PC-9 (cell line): ENCODE measurements at regions not wholly inside any gene's neighbourhood (a gene's known extent, or its start where the extent isn't known, plus 50 kb on each side); places are given as distances from the start of the nearest gene placed in this dataset.

ENCODE experiments used
- BruUV-seq: library from RNA; stranded (reverse); fragments of 400-500 nt; replicated peaks from 2 replicates; lab custom pipeline; 2021; lab: Mats Ljungman, UMichigan
- CTCF ChIA-PET: fragments of 300-600 bp; sonication (Branson Sonifier 250); formaldehyde crosslinking; loops from one replicate; lab custom pipeline; 2022; ENCODE audit warnings: antibody characterized with exemption; lab: Charles Lee
- POLR2A ChIA-PET: fragments of 300-600 bp; sonication (Branson Sonifier 250); formaldehyde crosslinking; loops from one replicate; lab custom pipeline; 2022; ENCODE audit warnings: antibody characterized with exemption; ENCODE audit not compliant: unreplicated experiment; lab: Charles Lee
- DNase-seq, 2 experiments: peaks; one replicate each; pipeline versions ENCODE4 v3.0.0 to v3.0.0-alpha.2; 2015 to 2022; ENCODE audit warnings: mixed read lengths in 1 of 2
- H2AFZ ChIP-seq: fragments of 200-600 bp; sonication (generic); 2 replicates; pipeline ENCODE4 v1.8.1; 2017; ENCODE audit warnings: antibody characterized with exemption
- H3F3A ChIP-seq: fragments of 200-600 bp; sonication (generic); 2 replicates; pipeline ENCODE4 v1.8.1; 2017; ENCODE audit warnings: antibody characterized with exemption, mild to moderate bottlenecking, low read depth; ENCODE audit not compliant: insufficient read depth
- H3K27ac ChIP-seq: fragments of 200-600 bp; sonication (generic); 2 replicates; pipeline ENCODE4 v1.6.1; 2016; ENCODE audit warnings: mixed run types
- H3K27me3 ChIP-seq: fragments of 200-600 bp; sonication (generic); 2 replicates; pipeline ENCODE4 v1.6.1; 2016; ENCODE audit warnings: low read depth, mixed run types; ENCODE audit not compliant: insufficient read depth
- H3K36me3 ChIP-seq: fragments of 200-600 bp; sonication (generic); 2 replicates; pipeline ENCODE4 v1.6.1; 2016; ENCODE audit warnings: low read depth, mixed run types
- H3K4me1 ChIP-seq: fragments of 200-600 bp; sonication (generic); replicated peaks from 2 replicates; pipeline ENCODE4 v1.6.1; 2016; ENCODE audit warnings: mixed run types; ENCODE audit not compliant: insufficient read depth
- H3K4me2 ChIP-seq: fragments of 200-600 bp; sonication (generic); 2 replicates; pipeline ENCODE4 v1.6.1; 2017; ENCODE audit warnings: mixed run types
- H3K4me3 ChIP-seq: fragments of 200-600 bp; sonication (generic); 2 replicates; pipeline ENCODE4 v1.6.1; 2016; ENCODE audit warnings: mixed run types
- H3K79me2 ChIP-seq: fragments of 200-600 bp; sonication (generic); 2 replicates; pipeline ENCODE4 v1.6.1; 2017; ENCODE audit warnings: low read depth, mixed run types
- H3K9me2 ChIP-seq: fragments of 200-600 bp; sonication (generic); 2 replicates; pipeline ENCODE4 v1.8.1; 2017; ENCODE audit warnings: mild to moderate bottlenecking; ENCODE audit not compliant: insufficient read depth
- H3K9me3 ChIP-seq: fragments of 200-600 bp; sonication (generic); 2 replicates; pipeline ENCODE4 v1.8.1; 2016; ENCODE audit warnings: low read depth; ENCODE audit not compliant: insufficient read depth
- H4K20me1 ChIP-seq: fragments of 200-600 bp; sonication (generic); 2 replicates; pipeline ENCODE4 v1.8.1; 2017; ENCODE audit not compliant: insufficient read depth
- CTCF ChIP-seq: fragments of 200-600 bp; sonication (generic); conservative IDR thresholded peaks from 2 replicates; pipeline ENCODE4 v1.6.1; 2017; ENCODE audit warnings: mixed run types, antibody characterized with exemption, mild to moderate bottlenecking, moderate library complexity
- EZH2 ChIP-seq: fragments of 200-600 bp; sonication (generic); IDR thresholded peaks from 2 replicates; pipeline ENCODE4 v1.8.0; 2017; ENCODE audit warnings: antibody characterized with exemption, low read depth
- intact Hi-C: fragments of 100-400 bp; cut with micrococcal nuclease; formaldehyde crosslinking; loops from one replicate; pipeline ENCODE4 v1.10.0; 2022; ENCODE audit not compliant: unreplicated experiment

- POLR2A ChIA-PET: no interaction called here
- intact Hi-C loops: no loop called here
- TF ChIP-seq EZH2 (no peak), CTCF (no peak)
Measured at GRCh38 chr11:15390857-15391256, 276.1 kb downstream of the INSC start.

DNA sequence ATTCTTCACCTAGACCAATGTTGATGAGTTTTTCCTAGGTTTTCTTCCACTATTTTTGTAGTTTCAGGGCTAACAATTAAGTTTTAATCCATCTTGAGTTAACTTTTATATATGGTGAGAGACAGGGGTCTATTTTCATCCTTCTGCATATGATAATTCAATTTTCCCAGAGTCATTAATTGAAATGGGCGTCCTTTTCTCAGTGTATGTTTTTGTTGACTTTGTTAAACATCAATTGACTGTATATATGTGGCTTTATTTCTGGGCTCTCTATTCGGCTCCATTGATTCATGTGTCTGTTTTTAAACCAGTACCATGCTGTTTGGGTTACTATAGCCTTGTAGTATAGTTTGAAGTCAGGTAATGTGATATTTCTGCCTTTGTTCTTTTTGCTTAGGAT is 282.1 kb downstream of the INSC start:
- H3K4me3 ChIP-seq: no peak overlapping the region
- H3K4me2 ChIP-seq: no peak overlapping the region
- POLR2A ChIA-PET: no interaction called here
- BruUV-seq: no TSS peak
- H3K4me1 ChIP-seq: no peaks in the 10 kb centered on the region
- no peaks in the 10 kb centered on the region for H3K27me3 ChIP-seq
- H3F3A ChIP-seq: no peaks in the 10 kb centered on the region
- H4K20me1 ChIP-seq: no peaks in the 10 kb centered on the region
- TF ChIP-seq CTCF (no peak), EZH2 (no peak)
- intact Hi-C loops: no loop called here
- no peaks in the 10 kb centered on the region for H3K79me2 ChIP-seq
- CTCF ChIA-PET: no interaction called here
- H3K9me3 ChIP-seq: no peaks in the 10 kb centered on the region
- no peaks in the 10 kb centered on the region for H3K36me3 ChIP-seq
- H3K9me2 ChIP-seq: no peaks in the 10 kb centered on the region
- DNase-seq: no peak
- H2AFZ ChIP-seq: no peak overlapping the region
- H3K27ac ChIP-seq: no peak overlapping the region

More at GRCh38 chr11:15390857-15391256, 276.1 kb downstream of the INSC start:
- no peak for DNase-seq
- no peak overlapping the region for H2AFZ ChIP-seq
- H3K4me2 ChIP-seq: no peak overlapping the region
- no peaks in the 10 kb centered on the region; the same call in 1 of the 2 replicates for H3K9me3 ChIP-seq
- no peaks in the 10 kb centered on the region for H3F3A ChIP-seq
- H3K4me3 ChIP-seq: no peak overlapping the region
- no peaks in the 10 kb centered on the region for H3K79me2 ChIP-seq
- no peaks in the 10 kb centered on the region for H3K36me3 ChIP-seq
- no TSS peak for BruUV-seq
- H3K9me2 ChIP-seq: no peaks in the 10 kb centered on the region
- no peak overlapping the region for H3K27ac ChIP-seq
- CTCF ChIA-PET: no interaction called here
- H3K4me1 ChIP-seq: no peaks in the 10 kb centered on the region
- no peaks in the 10 kb centered on the region for H4K20me1 ChIP-seq
- H3K27me3 ChIP-seq: no peaks in the 10 kb centered on the region

DNA sequence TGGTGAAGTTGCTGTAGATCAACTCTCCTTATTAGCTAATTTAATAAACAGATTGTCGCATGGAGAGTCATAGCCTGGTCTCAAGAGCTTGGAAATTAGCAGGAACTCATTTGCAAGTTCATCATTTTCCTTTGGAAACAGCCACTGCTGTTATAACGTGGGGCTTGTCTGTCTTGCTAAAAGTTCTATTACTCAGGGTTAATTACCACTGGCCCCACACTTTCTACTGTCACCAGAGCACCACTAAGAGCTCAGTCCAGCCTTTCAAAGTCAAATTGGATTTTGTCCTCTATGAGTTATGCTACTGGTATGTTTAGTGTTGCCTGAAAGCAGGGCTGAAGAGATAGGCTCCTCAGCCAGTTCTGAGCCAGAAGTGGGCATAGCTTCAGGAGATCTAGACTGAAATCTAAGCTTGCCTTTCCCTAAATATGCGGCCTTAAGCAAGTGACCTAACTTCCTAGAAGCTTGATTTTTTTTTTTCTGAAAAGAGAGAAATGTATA is 292.2 kb downstream of the INSC start:
- DNase-seq: no peak
- no peaks in the 10 kb centered on the region for H3K4me1 ChIP-seq
- no peaks in the 10 kb centered on the region for H3K9me2 ChIP-seq
- BruUV-seq: no TSS peak
- intact Hi-C loops: no loop called here
- TF ChIP-seq CTCF (no peak), EZH2 (no peak)
- H3K4me3 ChIP-seq: no peak overlapping the region
- no peaks in the 10 kb centered on the region for H3F3A ChIP-seq
- H3K27me3 ChIP-seq: no peaks in the 10 kb centered on the region
- no peak overlapping the region for H3K27ac ChIP-seq
- H3K9me3 ChIP-seq: no peaks in the 10 kb centered on the region
- no peaks in the 10 kb centered on the region for H3K79me2 ChIP-seq
- no peaks in the 10 kb centered on the region for H4K20me1 ChIP-seq
- ChIA-PET POLR2A (no interaction called here), CTCF (no interaction called here)
- H2AFZ ChIP-seq: no peak overlapping the region
- no peak overlapping the region for H3K4me2 ChIP-seq
- no peaks in the 10 kb centered on the region for H3K36me3 ChIP-seq
